ENCODE measurements at regions not wholly inside any gene's neighbourhood (a gene's known extent, or its start where the extent isn't known, plus 50 kb on each side); places are given as distances from the start of the nearest gene placed in this dataset.
"Not testable (repeated sequence)": the region's sequence is repeated elsewhere in the genome, so short reads cannot be mapped to it uniquely, and the experiment has no call there.

GRCh38 chr3:162710332-162711112 lies 1213.9 kb downstream of the OTOL1 start:
- Histone ChIP-seq H3K27me3 (ENCODE audit: control insufficient read depth, insufficient read depth, low read length) (no peaks in the 10 kb centered on the region), H3K4me3 (ENCODE audit: low read depth, low read length) (no peak overlapping the region), H3K36me3 (ENCODE audit: control insufficient read depth, insufficient read depth, low read length) (no peaks in the 10 kb centered on the region)
- TF ChIP-seq, protein P1, sequence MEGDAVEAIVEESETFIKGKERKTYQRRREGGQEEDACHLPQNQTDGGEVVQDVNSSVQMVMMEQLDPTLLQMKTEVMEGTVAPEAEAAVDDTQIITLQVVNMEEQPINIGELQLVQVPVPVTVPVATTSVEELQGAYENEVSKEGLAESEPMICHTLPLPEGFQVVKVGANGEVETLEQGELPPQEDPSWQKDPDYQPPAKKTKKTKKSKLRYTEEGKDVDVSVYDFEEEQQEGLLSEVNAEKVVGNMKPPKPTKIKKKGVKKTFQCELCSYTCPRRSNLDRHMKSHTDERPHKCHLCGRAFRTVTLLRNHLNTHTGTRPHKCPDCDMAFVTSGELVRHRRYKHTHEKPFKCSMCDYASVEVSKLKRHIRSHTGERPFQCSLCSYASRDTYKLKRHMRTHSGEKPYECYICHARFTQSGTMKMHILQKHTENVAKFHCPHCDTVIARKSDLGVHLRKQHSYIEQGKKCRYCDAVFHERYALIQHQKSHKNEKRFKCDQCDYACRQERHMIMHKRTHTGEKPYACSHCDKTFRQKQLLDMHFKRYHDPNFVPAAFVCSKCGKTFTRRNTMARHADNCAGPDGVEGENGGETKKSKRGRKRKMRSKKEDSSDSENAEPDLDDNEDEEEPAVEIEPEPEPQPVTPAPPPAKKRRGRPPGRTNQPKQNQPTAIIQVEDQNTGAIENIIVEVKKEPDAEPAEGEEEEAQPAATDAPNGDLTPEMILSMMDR (IDR thresholded peaks at IDR 0.05; ENCODE audit: insufficient read depth, low read length, poor library complexity, severe bottlenecking), result no peak
- no peak for DNase-seq (ENCODE audit: low read depth)

DNA sequence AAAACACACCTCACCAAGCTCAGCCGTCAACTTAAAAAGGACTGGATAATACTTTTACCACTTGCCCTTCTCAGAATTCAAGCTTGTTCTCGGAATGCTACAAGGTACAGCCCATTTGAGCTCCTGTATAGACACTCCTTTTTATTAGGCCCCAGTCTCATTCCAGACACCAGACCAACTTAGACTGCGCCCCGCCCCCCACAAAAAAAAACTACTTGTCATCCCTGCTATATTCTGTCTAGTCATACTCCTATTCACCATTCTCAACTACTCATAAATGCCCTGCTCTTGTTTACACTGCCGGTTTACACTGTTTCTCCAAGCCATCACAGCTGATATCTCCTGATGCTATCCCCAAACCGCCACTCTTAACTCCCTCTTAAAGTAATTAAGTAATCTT lies 1220.5 kb downstream of the OTOL1 start:
- not testable (repeated sequence) for H3K27me3 ChIP-seq (ENCODE audit: control insufficient read depth, insufficient read depth, low read length); H3K36me3 ChIP-seq (ENCODE audit: control insufficient read depth, insufficient read depth, low read length); H3K4me3 ChIP-seq (ENCODE audit: low read depth, low read length); DNase-seq (ENCODE audit: low read depth)

DNA sequence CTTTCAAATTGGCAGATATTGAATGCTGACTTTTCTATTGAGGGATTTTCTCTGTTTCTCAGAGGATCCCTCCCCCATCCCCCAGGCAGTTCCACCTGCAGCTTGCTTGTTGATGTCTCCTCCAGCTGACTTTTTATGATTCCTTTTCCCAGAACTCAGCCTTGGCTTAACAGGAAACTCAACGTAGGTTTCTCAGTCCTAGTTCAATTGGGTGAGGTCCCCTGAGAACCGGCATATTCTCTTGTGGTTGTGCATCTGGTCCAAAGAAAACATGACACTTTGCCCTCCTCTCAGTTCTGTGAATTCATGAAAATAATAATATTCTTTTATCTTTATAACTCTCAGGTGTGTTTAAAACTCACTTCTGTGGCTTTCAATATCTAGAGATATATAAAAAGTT lies 1222.1 kb downstream of the OTOL1 start:
- Histone ChIP-seq H3K27me3 (ENCODE audit: control insufficient read depth, insufficient read depth, low read length) (no peaks in the 10 kb centered on the region), H3K36me3 (ENCODE audit: control insufficient read depth, insufficient read depth, low read length) (no peaks in the 10 kb centered on the region), H3K4me3 (ENCODE audit: low read depth, low read length) (no peak overlapping the region)
- no peak for DNase-seq (ENCODE audit: low read depth)
- TF ChIP-seq, protein P1 (IDR thresholded peaks at IDR 0.05; ENCODE audit: insufficient read depth, low read length, poor library complexity, severe bottlenecking), result no peak

GRCh38 chr3:162719684-162720341 lies 1223.2 kb downstream of the OTOL1 start:
- DNase-seq (ENCODE audit: low read depth), result peak; percentile 86
- H3K27me3 ChIP-seq (ENCODE audit: control insufficient read depth, insufficient read depth, low read length), result no peaks in the 10 kb centered on the region
- H3K36me3 ChIP-seq (ENCODE audit: control insufficient read depth, insufficient read depth, low read length), result no peaks in the 10 kb centered on the region
- no peak overlapping the region for H3K4me3 ChIP-seq (ENCODE audit: low read depth, low read length)
- TF ChIP-seq, protein P1 (IDR thresholded peaks at IDR 0.05; ENCODE audit: insufficient read depth, low read length, poor library complexity, severe bottlenecking), result no peak

- TF ChIP-seq, protein P1 (IDR thresholded peaks at IDR 0.05; ENCODE audit: insufficient read depth, low read length, poor library complexity, severe bottlenecking), result no peak
- no peak overlapping the region for H3K4me3 ChIP-seq (ENCODE audit: low read depth, low read length)
- DNase-seq (ENCODE audit: low read depth), result no peak
- H3K27me3 ChIP-seq (ENCODE audit: control insufficient read depth, insufficient read depth, low read length), result no peaks in the 10 kb centered on the region
- no peaks in the 10 kb centered on the region for H3K36me3 ChIP-seq (ENCODE audit: control insufficient read depth, insufficient read depth, low read length)
These were observed 1225.1 kb downstream of the OTOL1 start for GRCh38 chr3:162721736-162722135.

GRCh38 chr3:162722337-162722736 lies 1225.7 kb downstream of the OTOL1 start:
- TF ChIP-seq, protein P1 (IDR thresholded peaks at IDR 0.05; ENCODE audit: insufficient read depth, low read length, poor library complexity, severe bottlenecking), result no peak
- DNase-seq (ENCODE audit: low read depth), result no peak
- H3K27me3 ChIP-seq (ENCODE audit: control insufficient read depth, insufficient read depth, low read length), result no peaks in the 10 kb centered on the region
- H3K36me3 ChIP-seq (ENCODE audit: control insufficient read depth, insufficient read depth, low read length), result no peaks in the 10 kb centered on the region
- H3K4me3 ChIP-seq (ENCODE audit: low read depth, low read length), result no peak overlapping the region

DNA sequence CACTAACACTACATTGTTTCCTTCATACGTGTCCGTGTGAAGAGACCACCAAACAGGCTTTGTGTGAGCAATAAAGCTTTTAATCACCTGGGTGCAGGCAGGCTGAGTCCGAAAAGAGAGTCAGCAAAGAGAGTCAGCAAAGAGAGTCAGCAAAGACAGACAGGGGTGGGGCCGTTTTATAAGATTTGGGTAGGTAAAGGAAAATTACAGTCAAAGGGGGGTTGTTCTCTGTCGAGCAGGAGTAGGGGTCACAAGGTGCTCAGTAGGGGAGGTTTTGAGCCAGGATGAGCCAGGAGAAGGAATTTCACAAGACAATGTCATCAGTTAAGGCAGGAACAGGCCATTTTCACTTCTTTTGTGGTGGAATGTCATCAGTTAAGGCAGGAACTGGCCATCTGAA lies 1226.2 kb downstream of the OTOL1 start:
- not testable (repeated sequence) for H3K27me3 ChIP-seq (ENCODE audit: control insufficient read depth, insufficient read depth, low read length); DNase-seq (ENCODE audit: low read depth); H3K36me3 ChIP-seq (ENCODE audit: control insufficient read depth, insufficient read depth, low read length); H3K4me3 ChIP-seq (ENCODE audit: low read depth, low read length)
